ENCODE measurements at regions not wholly inside any gene's neighbourhood (a gene's known extent, or its start where the extent isn't known, plus 50 kb on each side); places are given as distances from the start of the nearest gene placed in this dataset.

- no peak for DNase-seq (ENCODE audit: low read depth)
Measured at GRCh38 chr4:37737466-37737865, 51.3 kb upstream of the RELL1 start.
